GM19452 (cell line): ENCODE measurements at regions not wholly inside any gene's neighbourhood (a gene's known extent, or its start where the extent isn't known, plus 50 kb on each side); places are given as distances from the start of the nearest gene placed in this dataset.

ENCODE experiments used
- ATAC-seq: cut with Tn5 transposase; IDR thresholded peaks from one replicate; pipeline ENCODE4 v1.9.1; 2021; ENCODE audit not compliant: unreplicated experiment

GRCh38 chr7:145005601-145006000, 169.7 kb upstream of the TPK1 start:
- ATAC-seq: no peak

GRCh38 chr7:144997512-144997911, 161.7 kb upstream of the TPK1 start:
- no peak for ATAC-seq

GRCh38 chr7:144995495-144995894, 159.6 kb upstream of the TPK1 start:
- ATAC-seq: no peak

- ATAC-seq: no peak
Observed at GRCh38 chr7:144991041-144991440, 155.2 kb upstream of the TPK1 start.

GRCh38 chr7:144987686-144988085, 151.8 kb upstream of the TPK1 start:
- ATAC-seq: no peak

GRCh38 chr7:144982133-144982532, 146.3 kb upstream of the TPK1 start:
- no peak for ATAC-seq

GRCh38 chr7:144975882-144976281, 140.0 kb upstream of the TPK1 start:
- ATAC-seq: no peak

- no peak for ATAC-seq
Observed at GRCh38 chr7:144969787-144970186, 133.9 kb upstream of the TPK1 start.

GRCh38 chr7:144960763-144961162, 124.9 kb upstream of the TPK1 start:
- ATAC-seq: no peak

GRCh38 chr7:144957998-144958397, 122.1 kb upstream of the TPK1 start:
- no peak for ATAC-seq

GRCh38 chr7:144955422-144955821, 119.6 kb upstream of the TPK1 start:
- ATAC-seq: no peak

- ATAC-seq: no peak
Observed at GRCh38 chr7:144941127-144941526, 105.3 kb upstream of the TPK1 start.

- no peak for ATAC-seq
Observed at GRCh38 chr7:144937199-144937598, 101.3 kb upstream of the TPK1 start.

GRCh38 chr7:144936314-144936713, 100.5 kb upstream of the TPK1 start:
- no peak for ATAC-seq

GRCh38 chr7:144910411-144910810, 74.6 kb upstream of the TPK1 start:
- no peak for ATAC-seq

GRCh38 chr7:144908943-144909556, 73.2 kb upstream of the TPK1 start:
- ATAC-seq: no peak

GRCh38 chr7:144908324-144908723, 72.5 kb upstream of the TPK1 start:
- no peak for ATAC-seq

- peak; percentile 63 for ATAC-seq
Observed at GRCh38 chr7:144907577-144907976, 71.7 kb upstream of the TPK1 start.

GRCh38 chr7:144903201-144903600, 67.3 kb upstream of the TPK1 start:
- no peak for ATAC-seq

- no peak for ATAC-seq
Observed at GRCh38 chr7:144892761-144893160, 56.9 kb upstream of the TPK1 start.
